A549 (cell line): ENCODE measurements at regions not wholly inside any gene's neighbourhood (a gene's known extent, or its start where the extent isn't known, plus 50 kb on each side); places are given as distances from the start of the nearest gene placed in this dataset.

Experiments
- ATAC-seq, 2 experiments: fragments of 200-7000 bp in 1 of 2; fragments of >200 bp in 1 of 2; cut with Nextera tagmentation in 1 of 2; cut with Tn5 transposase in 1 of 2; 3 replicates each; pipeline versions ENCODE4 v1.8.0 to v1.9.1; 2018 to 2020; ENCODE audit warnings: mild to moderate bottlenecking in 1 of 2, moderate library complexity in 1 of 2
- CTCF ChIA-PET: fragments of 300-600 bp; sonication (Branson Sonifier 250); formaldehyde crosslinking; extraction: SDS; loops from one replicate; lab custom pipeline; 2021; ENCODE audit warnings: antibody characterized with exemption, inconsistent platforms; lab: Yijun Ruan, JAX
- POLR2A ChIA-PET: fragments of 350-600 bp; formaldehyde crosslinking; extraction: SDS; loops from one replicate; lab custom pipeline; 2021; ENCODE audit warnings: antibody characterized with exemption, inconsistent platforms; lab: Yijun Ruan, JAX
- DNase-seq, 2 experiments: peaks; one replicate each; pipeline versions ENCODE4 v3.0.0 to v3.0.0-alpha.2; 2011 to 2016; ENCODE audit warnings: low read depth in 1 of 2, low spot score in 1 of 2
- FAIRE-seq: peaks from 2 replicates; lab custom pipeline; 2011; peaks lifted over from hg19 to GRCh38; lab: Jason Lieb, UNC
- H3K27ac ChIP-seq, 2 experiments: fragments of >200 bp; sonication (Bioruptor Twin); formaldehyde crosslinking; 3 replicates each; pipeline ENCODE4 v1.5.1; 2016 to 2017
- H3K4me1 ChIP-seq: fragments of >200 bp; sonication (Bioruptor Twin); formaldehyde crosslinking; 3 replicates; pipeline ENCODE4 v1.6.1; 2016
- H3K4me2 ChIP-seq: fragments of >200 bp; sonication (Bioruptor Twin); formaldehyde crosslinking; 3 replicates; pipeline ENCODE4 v1.6.1; 2016
- H3K4me3 ChIP-seq: fragments of >200 bp; sonication (Bioruptor Twin); formaldehyde crosslinking; 3 replicates; pipeline ENCODE4 v1.5.1; 2016
- H3K9me3 ChIP-seq: fragments of >200 bp; sonication (Bioruptor Twin); formaldehyde crosslinking; 3 replicates; pipeline ENCODE4 v1.6.1; 2016
- ATOH8 ChIP-seq: fragments of 250-450 bp; sonication (Bioruptor Pico); IDR thresholded peaks from 2 replicates; pipeline ENCODE4 v1.5.0; 2020; ENCODE audit warnings: low read depth, mild to moderate bottlenecking, moderate library complexity
- BCL3 ChIP-seq: fragments of >200 bp; sonication (Bioruptor Twin); formaldehyde crosslinking; IDR thresholded peaks from 3 replicates; pipeline ENCODE4 v1.6.1; 2016
- CBX2 ChIP-seq: fragments of 200-600 bp; sonication (generic); IDR thresholded peaks from 2 replicates; pipeline ENCODE4 v1.6.1; 2016; ENCODE audit warnings: low read depth, mild to moderate bottlenecking, borderline replicate concordance
- CBX8 ChIP-seq: fragments of 200-600 bp; sonication (generic); IDR thresholded peaks from 2 replicates; pipeline ENCODE4 v1.6.1; 2016
- CEBPB ChIP-seq, 2 experiments: fragments of >200 bp in 1 of 2; sonication (Bioruptor Twin) in 1 of 2; formaldehyde crosslinking in 1 of 2; IDR thresholded peaks; 2 replicates each; pipeline ENCODE4 v1.6.1; 2012 to 2016
- E2F6 ChIP-seq: IDR thresholded peaks from 2 replicates; pipeline ENCODE4 v1.6.1; 2012; ENCODE audit warnings: low read depth, borderline replicate concordance
- EHF ChIP-seq: fragments of 250-450 bp; sonication (Bioruptor Pico); IDR thresholded peaks from 2 replicates; pipeline ENCODE4 v1.5.0; 2020; ENCODE audit warnings: mild to moderate bottlenecking
- EHMT2 ChIP-seq: fragments of 200-600 bp; sonication (generic); IDR thresholded peaks from 2 replicates; pipeline ENCODE4 v1.6.1; 2016; ENCODE audit warnings: antibody characterized with exemption, low read depth, mild to moderate bottlenecking, moderate library complexity
- ELK1 ChIP-seq: fragments of 150-350 bp; IDR thresholded peaks from 2 replicates; pipeline ENCODE4 v1.6.1; 2014; ENCODE audit warnings: low read depth, mild to moderate bottlenecking, low read length
- ESRRA ChIP-seq: fragments of 150-350 bp; IDR thresholded peaks from 2 replicates; pipeline ENCODE4 v1.6.1; 2014; ENCODE audit warnings: mild to moderate bottlenecking, low read length, borderline replicate concordance
- FOSL2 ChIP-seq, 2 experiments: fragments of 450-650 bp in 1 of 2; fragments of >200 bp in 1 of 2; sonication (Bioruptor Twin) in 1 of 2; formaldehyde crosslinking; IDR thresholded peaks; 2 replicates each; pipeline versions ENCODE4 v1.5.0 to v1.6.1; 2016 to 2020; ENCODE audit warnings: mild to moderate bottlenecking in 1 of 2, moderate library complexity in 1 of 2
- FOXS1 ChIP-seq: fragments of 250-450 bp; sonication (Bioruptor Pico); IDR thresholded peaks from 2 replicates; pipeline ENCODE4 v1.5.0; 2020; ENCODE audit warnings: mild to moderate bottlenecking, moderate library complexity
- GATA3 ChIP-seq: IDR thresholded peaks from 2 replicates; pipeline ENCODE4 v1.6.1; 2012; ENCODE audit warnings: borderline replicate concordance
- HEYL ChIP-seq: fragments of 250-450 bp; sonication (Bioruptor Pico); IDR thresholded peaks from 2 replicates; pipeline ENCODE4 v1.8.0; 2021; ENCODE audit warnings: mild to moderate bottlenecking, moderate library complexity
- HOXA7 ChIP-seq: fragments of 250-450 bp; sonication (Bioruptor Pico); IDR thresholded peaks from 2 replicates; pipeline ENCODE4 v1.5.0; 2020; ENCODE audit warnings: mild to moderate bottlenecking, moderate library complexity
- JUN ChIP-seq, 2 experiments: fragments of >200 bp; sonication (Bioruptor Twin); formaldehyde crosslinking; IDR thresholded peaks; 2 replicates in 1 of 2; 3 replicates in 1 of 2; pipeline ENCODE4 v1.6.1; 2016 to 2017
- KDM1A ChIP-seq: fragments of 200-600 bp; sonication (generic); IDR thresholded peaks from 2 replicates; pipeline ENCODE4 v1.6.1; 2016; ENCODE audit warnings: low read depth, mild to moderate bottlenecking
- KDM5A ChIP-seq: fragments of 200-600 bp; sonication (generic); IDR thresholded peaks from 2 replicates; pipeline ENCODE4 v1.6.1; 2016; ENCODE audit warnings: antibody characterized with exemption, mild to moderate bottlenecking
- MAZ ChIP-seq: fragments of 150-350 bp; IDR thresholded peaks from 2 replicates; pipeline ENCODE4 v1.6.1; 2014; ENCODE audit warnings: antibody characterized with exemption, low read depth, low read length, borderline replicate concordance
- NPAS2 ChIP-seq: fragments of 250-450 bp; sonication (Bioruptor Pico); IDR thresholded peaks from 2 replicates; pipeline ENCODE4 v1.8.0; 2022; ENCODE audit warnings: mild to moderate bottlenecking, moderate library complexity, borderline replicate concordance
- NR3C1 ChIP-seq: fragments of >200 bp; sonication (Bioruptor Twin); formaldehyde crosslinking; IDR thresholded peaks from 3 replicates; pipeline ENCODE4 v1.6.1; 2017
- POLR2AphosphoS2 ChIP-seq: conservative IDR thresholded peaks from 2 replicates; pipeline ENCODE4 v1.6.1; 2012; ENCODE audit warnings: low read length, improper control_type of control experiment, inconsistent platforms
- RAD21 ChIP-seq, 2 experiments: fragments of >200 bp in 1 of 2; sonication (Bioruptor Twin) in 1 of 2; formaldehyde crosslinking in 1 of 2; IDR thresholded peaks in 1 of 2; conservative IDR thresholded peaks in 1 of 2; 2 replicates in 1 of 2; 3 replicates in 1 of 2; pipeline ENCODE4 v1.6.1; 2012 to 2018; ENCODE audit warnings: inconsistent platforms in 1 of 2
- RARB ChIP-seq: fragments of 250-450 bp; sonication (Bioruptor Pico); IDR thresholded peaks from 2 replicates; pipeline ENCODE4 v1.8.0; 2021; ENCODE audit warnings: mild to moderate bottlenecking, moderate library complexity
- RFX5 ChIP-seq: fragments of 450-650 bp; IDR thresholded peaks from 2 replicates; pipeline ENCODE4 v1.7.1; 2014; ENCODE audit warnings: antibody characterized with exemption, mild to moderate bottlenecking, moderate library complexity
- RNF2 ChIP-seq: fragments of 200-600 bp; sonication (generic); IDR thresholded peaks from 2 replicates; pipeline ENCODE4 v1.6.1; 2016; ENCODE audit warnings: low read depth, mild to moderate bottlenecking, antibody characterized with exemption, moderate library complexity, borderline replicate concordance
- SREBF2 ChIP-seq: fragments of 450-650 bp; IDR thresholded peaks from 2 replicates; pipeline ENCODE4 v1.6.1; 2014; ENCODE audit warnings: mild to moderate bottlenecking, moderate library complexity
- TFCP2L1 ChIP-seq: fragments of 250-450 bp; sonication (Bioruptor Pico); IDR thresholded peaks from 2 replicates; pipeline ENCODE4 v1.5.0; 2021; ENCODE audit warnings: mild to moderate bottlenecking
- TP53 ChIP-seq: fragments of 250-450 bp; sonication (Bioruptor Pico); IDR thresholded peaks from 2 replicates; pipeline ENCODE4 v1.5.0; 2021; ENCODE audit warnings: mild to moderate bottlenecking, moderate library complexity
- ZC3H11A ChIP-seq: fragments of 450-650 bp; IDR thresholded peaks from 2 replicates; pipeline ENCODE4 v1.6.1; 2014; ENCODE audit warnings: antibody characterized with exemption, mild to moderate bottlenecking
- ZFP36 ChIP-seq: fragments of 450-650 bp; IDR thresholded peaks from 2 replicates; pipeline ENCODE4 v1.6.1; 2014; ENCODE audit warnings: borderline replicate concordance; ENCODE audit not compliant: partially characterized antibody
- WGBS: methylation state at CpG from one replicate; pipeline ENCODE4 v1.1.6; 2017; ENCODE audit errors: missing lambda C conversion rate; 5-methylcytosine and 5-hydroxymethylcytosine counted together

GRCh38 chr15:77826006-77826695 is 193.4 kb upstream of the LINGO1 start:
- CTCF ChIA-PET = interaction anchor here (0.8 to 10.7 kb wide), 3 partner anchors 8 to 189 kb away, joined by 3 to 271 read pairs (median 3); partner anchors contain the start of gene LINGO1
- POLR2A ChIA-PET = no interaction called here
- no peak for FAIRE-seq
- no peaks in the 10 kb centered on the region for H3K9me3 ChIP-seq
- no peak for TF ChIP-seq ZC3H11A
- no peak for TF ChIP-seq CEBPB (IDR thresholded peaks at IDR 0.05)
- no peak for TF ChIP-seq JUN (IDR thresholded peaks at IDR 0.05)
- no peak for TF ChIP-seq EHF
- no peak for TF ChIP-seq E2F6
- no peak for TF ChIP-seq ZFP36
- TF ChIP-seq KDM5A = no peak
- TF ChIP-seq RAD21 (conservative IDR thresholded peaks at IDR 0.05 in 1 of 2, IDR thresholded peaks at IDR 0.05 in 1 of 2) = no peak
- TF ChIP-seq NPAS2 = no peak
- TF ChIP-seq FOXS1 = no peak
- TF ChIP-seq ELK1 = no peak
- no peak for TF ChIP-seq BCL3
- no peak for TF ChIP-seq HOXA7 (CRISPR knock-in tag)
- no peak for TF ChIP-seq HEYL (CRISPR knock-in tag)
- no peak for TF ChIP-seq FOSL2 (IDR thresholded peaks at IDR 0.05)
- no peak for TF ChIP-seq FOSL2 (CRISPR knock-in tag; IDR thresholded peaks at IDR 0.05)
- no peak for TF ChIP-seq CBX2
- TF ChIP-seq TFCP2L1 = no peak
- TF ChIP-seq POLR2AphosphoS2 = no peak
- TF ChIP-seq, all 56 proteins: peak for 0
- 42% methylated on average over 10 of the region's 11 CpGs for WGBS
- no peak overlapping the region for H3K27ac ChIP-seq
- ATAC-seq = no peak
- H3K4me1 ChIP-seq = no peaks in the 10 kb centered on the region; the same call in 2 of the 3 replicates
- no peak for DNase-seq
- no peak overlapping the region for H3K4me3 ChIP-seq
- H3K4me2 ChIP-seq = no peak overlapping the region

- Histone ChIP-seq H3K4me1 (peaks cover 2% of the 10 kb centered on the region; the same call in 1 of the 3 replicates), H3K27ac (no peak overlapping the region), H3K9me3 (no peaks in the 10 kb centered on the region), H3K4me3 (no peak overlapping the region), H3K4me2 (no peak overlapping the region)
- 72% methylated on average over 7 of the region's 7 CpGs for WGBS
- DNase-seq (no peak), ATAC-seq (no peak), FAIRE-seq (no peak)
- POLR2A ChIA-PET = no interaction called here
- CTCF ChIA-PET = interaction anchor here (0.8 to 10.7 kb wide), 4 partner anchors 9 to 802 kb away, joined by 3 to 271 read pairs (median 4); partner anchors contain the start of gene LINGO1
- no peak for TF ChIP-seq ESRRA
- TF ChIP-seq ATOH8 (CRISPR knock-in tag) = no peak
- no peak for TF ChIP-seq FOXS1
- TF ChIP-seq RFX5 = no peak
- no peak for TF ChIP-seq TP53 (CRISPR knock-in tag)
- TF ChIP-seq SREBF2 = no peak
- TF ChIP-seq ZC3H11A = no peak
- TF ChIP-seq NR3C1 = no peak
- TF ChIP-seq EHMT2 = no peak
- no peak for TF ChIP-seq GATA3
- TF ChIP-seq ZFP36 = no peak
- no peak for TF ChIP-seq FOSL2 (IDR thresholded peaks at IDR 0.05)
- TF ChIP-seq FOSL2 (CRISPR knock-in tag; IDR thresholded peaks at IDR 0.05) = no peak
- TF ChIP-seq MAZ = no peak
- TF ChIP-seq RARB = no peak
- no peak for TF ChIP-seq CBX8
- TF ChIP-seq RNF2 = no peak
- TF ChIP-seq RAD21 (conservative IDR thresholded peaks at IDR 0.05 in 1 of 2, IDR thresholded peaks at IDR 0.05 in 1 of 2) = no peak
- TF ChIP-seq KDM1A = no peak
Observed at GRCh38 chr15:77825546-77825945, 192.8 kb upstream of the LINGO1 start.
